Activated T-cell treated with anti-CD3 and anti-CD28 coated beads for 48 hours (primary cell): ENCODE measurements at regions not wholly inside any gene's neighbourhood (a gene's known extent, or its start where the extent isn't known, plus 50 kb on each side); places are given as distances from the start of the nearest gene placed in this dataset.
"Not testable (repeated sequence)": the region's sequence is repeated elsewhere in the genome, so short reads cannot be mapped to it uniquely, and the experiment has no call there.

Experiments
- DNase-seq: peaks from one replicate; pipeline ENCODE4 v3.0.0-alpha.2; 2020; ENCODE audit warnings: low read depth

GRCh38 chr13:81025091-81025490 lies 684.2 kb upstream of the SPRY2 start:
- DNase-seq: no peak

GRCh38 chr13:81021284-81021840 lies 680.4 kb upstream of the SPRY2 start:
- no peak for DNase-seq

GRCh38 chr13:81020010-81020409 lies 679.1 kb upstream of the SPRY2 start:
- DNase-seq: no peak

GRCh38 chr13:81018936-81019335 lies 678.0 kb upstream of the SPRY2 start:
- no peak for DNase-seq

- DNase-seq: no peak
Observed at GRCh38 chr13:81017513-81018152, 676.7 kb upstream of the SPRY2 start.

GRCh38 chr13:81012031-81012430 lies 671.1 kb upstream of the SPRY2 start:
- DNase-seq: no peak

- no peak for DNase-seq
Observed at GRCh38 chr13:81001828-81002385, 661.0 kb upstream of the SPRY2 start.

GRCh38 chr13:80998603-80999002 lies 657.7 kb upstream of the SPRY2 start:
- not testable (repeated sequence) for DNase-seq

- no peak for DNase-seq
Observed at GRCh38 chr13:80989747-80990146, 648.8 kb upstream of the SPRY2 start.

GRCh38 chr13:80989241-80989640 lies 648.3 kb upstream of the SPRY2 start:
- DNase-seq: no peak

- no peak for DNase-seq
Observed at GRCh38 chr13:80988391-80989151, 647.6 kb upstream of the SPRY2 start.

- DNase-seq: no peak
Observed at GRCh38 chr13:80979035-80979641, 638.2 kb upstream of the SPRY2 start.

- DNase-seq: no peak
Observed at GRCh38 chr13:80977168-80977567, 636.2 kb upstream of the SPRY2 start.

GRCh38 chr13:80975903-80976302 lies 635.0 kb upstream of the SPRY2 start:
- DNase-seq: no peak

GRCh38 chr13:80973721-80974120 lies 632.8 kb upstream of the SPRY2 start:
- no peak for DNase-seq

- no peak for DNase-seq
Observed at GRCh38 chr13:80972857-80973478, 632.0 kb upstream of the SPRY2 start.

- no peak for DNase-seq
Observed at GRCh38 chr13:80965097-80965496, 624.2 kb upstream of the SPRY2 start.

GRCh38 chr13:80962855-80963254 lies 621.9 kb upstream of the SPRY2 start:
- DNase-seq: no peak

GRCh38 chr13:80962173-80962572 lies 621.2 kb upstream of the SPRY2 start:
- DNase-seq: no peak

GRCh38 chr13:80957019-80957655 lies 616.2 kb upstream of the SPRY2 start:
- no peak for DNase-seq

- DNase-seq: no peak
Observed at GRCh38 chr13:80955501-80955900, 614.6 kb upstream of the SPRY2 start.

- DNase-seq: no peak
Observed at GRCh38 chr13:80952158-80952557, 611.2 kb upstream of the SPRY2 start.
